C1 segment of cervical spinal cord (tissue), 14 donors: ENCODE measurements at regions not wholly inside any gene's neighbourhood (a gene's known extent, or its start where the extent isn't known, plus 50 kb on each side); places are given as distances from the start of the nearest gene placed in this dataset.

ENCODE experiments used
- DNase-seq, 14 donors: peaks; one replicate each; lab custom pipeline; 2025; lab: John Stamatoyannopoulos, UW

- no peak for DNase-seq
These were observed 187.4 kb downstream of the OPA1 start for GRCh38 chr3:193780397-193780796.

- DNase-seq: peak in 10 of 14 donors; percentile 6 to 66 (median 34)
These were observed 187.9 kb downstream of the OPA1 start for GRCh38 chr3:193780810-193781478.

- no peak for DNase-seq
These were observed 189.3 kb downstream of the OPA1 start for GRCh38 chr3:193782276-193782647.

GRCh38 chr3:193782747-193783146 lies 189.7 kb downstream of the OPA1 start:
- no peak for DNase-seq

GRCh38 chr3:193783166-193783896 lies 190.3 kb downstream of the OPA1 start:
- DNase-seq: no peak

GRCh38 chr3:193784822-193785221 lies 191.8 kb downstream of the OPA1 start:
- DNase-seq: no peak

- no peak for DNase-seq
These were observed 194.5 kb downstream of the OPA1 start for GRCh38 chr3:193787496-193787870.

GRCh38 chr3:193788189-193788991 lies 195.4 kb downstream of the OPA1 start:
- DNase-seq: peak in 9 of 14 donors; percentile 10 to 49 (median 34)

- no peak for DNase-seq
These were observed 196.4 kb downstream of the OPA1 start for GRCh38 chr3:193789455-193789854.

GRCh38 chr3:193790086-193790990 lies 197.3 kb downstream of the OPA1 start:
- DNase-seq: no peak

- DNase-seq: no peak
These were observed 198.3 kb downstream of the OPA1 start for GRCh38 chr3:193791041-193792032.

- no peak for DNase-seq
These were observed 200.1 kb downstream of the OPA1 start for GRCh38 chr3:193793123-193793522.

GRCh38 chr3:193794002-193794881 lies 201.2 kb downstream of the OPA1 start:
- DNase-seq: no peak

GRCh38 chr3:193795062-193795690 lies 202.2 kb downstream of the OPA1 start:
- no peak for DNase-seq

GRCh38 chr3:193796089-193796488 lies 203.1 kb downstream of the OPA1 start:
- no peak for DNase-seq

- DNase-seq: no peak
These were observed 204.6 kb downstream of the OPA1 start for GRCh38 chr3:193797566-193797965.

GRCh38 chr3:193798051-193798450 lies 205.0 kb downstream of the OPA1 start:
- DNase-seq: no peak

GRCh38 chr3:193800138-193801043 lies 207.4 kb downstream of the OPA1 start:
- no peak for DNase-seq
